OCI-LY7 (cell line): ENCODE measurements at regions not wholly inside any gene's neighbourhood (a gene's known extent, or its start where the extent isn't known, plus 50 kb on each side); places are given as distances from the start of the nearest gene placed in this dataset.

Source experiments
- CTCF ChIP-seq: fragments of 200-600 bp; sonication (generic); conservative IDR thresholded peaks from 2 replicates; pipeline ENCODE4 v1.5.1; 2014; ENCODE audit warnings: mild to moderate bottlenecking, antibody characterized with exemption, low read length, moderate library complexity, mixed read lengths
- EZH2phosphoT487 ChIP-seq: fragments of 200-600 bp; sonication (generic); IDR thresholded peaks from 2 replicates; pipeline ENCODE4 v1.6.1; 2018; ENCODE audit warnings: low read depth, borderline replicate concordance, mild to moderate bottlenecking, mixed run types, antibody characterized with exemption, low read length, moderate library complexity, mixed read lengths

GRCh38 chr13:31914843-31915242, 116.7 kb upstream of the FRY start:
- TF ChIP-seq EZH2phosphoT487 (no peak), CTCF (no peak)
